Motor neuron (in vitro differentiated cells): ENCODE measurements at regions not wholly inside any gene's neighbourhood (a gene's known extent, or its start where the extent isn't known, plus 50 kb on each side); places are given as distances from the start of the nearest gene placed in this dataset.

Experiments
- ATAC-seq, 8 experiments: fragments of 200-7000 bp; cut with Tn5 transposase; replicated peaks in 6 of 8; 2 replicates each; pipeline ENCODE4 v1.8.0; 2021; ENCODE audit warnings: mild to moderate bottlenecking in 8 of 8, moderate library complexity in 8 of 8
- H3K27ac ChIP-seq, 2 donors: fragments of 250-450 bp; sonication (Bioruptor Pico); 2 replicates each; pipeline ENCODE4 v1.9.0; 2021; ENCODE audit warnings: antibody characterized with exemption in 2 of 2, mild to moderate bottlenecking in 2 of 2, moderate library complexity in 1 of 2
- H3K4me1 ChIP-seq, 2 donors: fragments of 250-450 bp; sonication (Bioruptor Pico); replicated peaks in 1 of 2; 2 replicates each; pipeline ENCODE4 v1.6.1; 2021; ENCODE audit warnings: antibody characterized with exemption in 2 of 2, mild to moderate bottlenecking in 2 of 2, moderate library complexity in 1 of 2
- H3K4me3 ChIP-seq, 5 donors: fragments of 250-450 bp; sonication (Bioruptor Pico); 2 replicates each; pipeline ENCODE4 v1.9.0; 2021; ENCODE audit warnings: antibody characterized with exemption in 5 of 5, mild to moderate bottlenecking in 5 of 5, moderate library complexity in 4 of 5
- WGBS, 10 experiments: fragments of 450-650 bp; shearing (Covaris generic); methylation state at CpG; one replicate each; pipeline ENCODE4 v1.0.0; 2022; 5-methylcytosine and 5-hydroxymethylcytosine counted together
- in situ Hi-C, 9 experiments: fragments of 400-800 bp; cut with MboI; loops; one replicate each; pipeline ENCODE4 v1.15.0; 2021; ENCODE audit warnings: low sequenced_read_pairs in 9 of 9, low pct_unique_long_range_greater_than_20kb in 2 of 9; ENCODE audit not compliant: unreplicated experiment in 9 of 9

GRCh38 chr9:126155756-126156664, 170.6 kb upstream of the MVB12B start:
- H3K4me1 ChIP-seq = peaks cover 42 to 57% of the 10 kb centered on the region in 2 donors
- no peak overlapping the region for H3K4me3 ChIP-seq
- in situ Hi-C loops = no loop called here
- ATAC-seq = no peak
- 29 to 97% (median 89%) methylated on average over 1 to 6 of the region's 19 CpGs; no CpG with 5 or more reads in 3 of the 10 experiments for WGBS, 10 experiments
- H3K27ac ChIP-seq = peak overlapping the region; percentile 32 to 82

DNA sequence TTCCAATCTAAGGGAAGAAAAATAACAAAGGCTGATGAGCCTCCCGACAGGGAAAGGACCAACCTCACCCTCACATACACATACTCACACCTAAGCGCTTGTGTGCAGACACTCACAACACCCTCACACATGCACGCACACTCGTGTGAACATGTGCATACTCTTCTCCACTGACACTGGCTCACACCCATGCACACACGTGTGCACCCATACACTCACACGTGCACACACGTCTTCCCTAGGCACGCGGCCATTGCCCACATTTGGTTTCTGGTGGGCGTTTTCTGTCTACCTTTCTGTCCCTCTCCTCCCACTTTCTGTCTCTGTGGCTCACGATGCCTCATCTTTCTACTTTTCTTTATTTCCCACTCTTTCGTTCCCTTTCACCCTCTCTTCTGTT, 169.7 kb upstream of the MVB12B start:
- WGBS, 10 experiments = 17 to 100% (median 80%) methylated on average over 1 to 10 of the region's 12 CpGs; no CpG with 5 or more reads in 1 of the 10 experiments
- no peak overlapping the region for H3K4me3 ChIP-seq
- ATAC-seq = no peak
- in situ Hi-C loops = no loop called here
- H3K4me1 ChIP-seq = peaks cover 33 to 48% of the 10 kb centered on the region in 2 donors
- H3K27ac ChIP-seq = peak overlapping the region; percentile 32 to 82

GRCh38 chr9:126157423-126157822, 169.2 kb upstream of the MVB12B start:
- peak in 5 of 8 experiments; percentile 81 to 89 (median 87) for ATAC-seq
- H3K27ac ChIP-seq = peak overlapping the region; percentile 32 to 82

GRCh38 chr9:126157826-126158587, 168.6 kb upstream of the MVB12B start:
- H3K27ac ChIP-seq = peak overlapping the region; percentile 32 to 82

More at GRCh38 chr9:126157423-126157822, 169.2 kb upstream of the MVB12B start:
- Histone ChIP-seq H3K4me1 (peaks cover 28 to 46% of the 10 kb centered on the region in 2 donors), H3K4me3 (no peak overlapping the region)
- in situ Hi-C loops = no loop called here
- 7 to 57% (median 25%) methylated on average over 3 to 6 of the region's 10 CpGs; no CpG with 5 or more reads in 5 of the 10 experiments for WGBS, 10 experiments

DNA sequence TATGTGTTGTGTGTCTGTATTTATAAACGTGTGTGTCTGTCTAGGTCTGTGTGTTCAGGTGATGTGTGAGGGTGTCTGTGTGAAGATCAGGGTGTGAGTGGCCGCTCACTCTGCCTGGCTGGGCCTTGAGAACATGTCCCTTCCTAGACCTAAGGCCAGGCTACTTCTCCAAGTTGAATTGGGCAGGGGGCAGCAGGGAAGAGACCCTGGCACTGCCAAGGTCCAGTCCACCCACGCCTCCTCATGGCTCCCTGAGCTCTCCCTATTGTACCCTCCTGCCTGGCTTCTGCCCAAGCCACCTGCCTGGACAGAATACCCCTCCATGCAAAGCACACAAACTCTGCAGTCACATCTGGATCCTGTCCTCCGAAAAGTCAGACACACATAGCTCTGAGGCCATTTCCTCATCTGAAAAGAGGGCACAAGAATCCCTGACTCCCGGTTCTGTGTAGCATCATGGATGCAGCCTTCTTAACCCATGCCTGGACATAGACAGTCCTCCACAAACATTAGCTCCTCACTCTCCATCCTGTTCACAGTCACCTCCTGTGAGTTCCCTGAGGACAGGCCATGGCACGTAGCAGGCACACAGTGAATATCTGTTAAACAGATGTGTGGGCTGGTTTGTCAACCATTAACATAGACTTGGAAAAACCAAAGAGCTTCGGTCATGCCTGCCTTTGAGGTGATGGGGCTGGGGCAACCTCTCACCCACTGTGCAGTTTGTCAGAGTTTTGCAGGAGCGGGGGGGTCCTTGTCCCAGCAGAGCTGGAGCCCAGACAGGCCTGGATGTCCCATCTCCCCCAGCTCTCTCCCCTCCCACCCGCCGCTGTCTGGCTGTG, 167.8 kb upstream of the MVB12B start:
- 56 to 83% (median 80%) methylated on average over 1 to 3 of the region's 10 CpGs; no CpG with 5 or more reads in 4 of the 10 experiments for WGBS, 10 experiments

More at GRCh38 chr9:126157826-126158587, 168.6 kb upstream of the MVB12B start:
- WGBS, 10 experiments = 31 to 100% (median 70%) methylated on average over 1 to 23 of the region's 29 CpGs; no CpG with 5 or more reads in 2 of the 10 experiments
- in situ Hi-C loops = no loop called here
- no peak overlapping the region for H3K4me3 ChIP-seq
- peak in 5 of 8 experiments; percentile 40 to 62 (median 57) for ATAC-seq
- H3K4me1 ChIP-seq = peaks cover 28 to 46% of the 10 kb centered on the region in 2 donors

GRCh38 chr9:126159430-126160060, 167.1 kb upstream of the MVB12B start:
- ATAC-seq = no peak
- H3K4me1 ChIP-seq = peaks cover 21 to 38% of the 10 kb centered on the region in 2 donors
- H3K4me3 ChIP-seq = no peak overlapping the region
- WGBS, 10 experiments = 17 to 100% (median 73%) methylated on average over 1 to 11 of the region's 17 CpGs; no CpG with 5 or more reads in 1 of the 10 experiments
- H3K27ac ChIP-seq = no peak overlapping the region
- in situ Hi-C loops = no loop called here

More for the DNA sequence above, 167.8 kb upstream of the MVB12B start:
- Histone ChIP-seq H3K4me1 (peaks cover 28 to 46% of the 10 kb centered on the region in 2 donors), H3K4me3 (no peak overlapping the region), H3K27ac (peak overlapping the region; percentile 17 to 82)
- in situ Hi-C loops = no loop called here
- ATAC-seq = no peak

DNA sequence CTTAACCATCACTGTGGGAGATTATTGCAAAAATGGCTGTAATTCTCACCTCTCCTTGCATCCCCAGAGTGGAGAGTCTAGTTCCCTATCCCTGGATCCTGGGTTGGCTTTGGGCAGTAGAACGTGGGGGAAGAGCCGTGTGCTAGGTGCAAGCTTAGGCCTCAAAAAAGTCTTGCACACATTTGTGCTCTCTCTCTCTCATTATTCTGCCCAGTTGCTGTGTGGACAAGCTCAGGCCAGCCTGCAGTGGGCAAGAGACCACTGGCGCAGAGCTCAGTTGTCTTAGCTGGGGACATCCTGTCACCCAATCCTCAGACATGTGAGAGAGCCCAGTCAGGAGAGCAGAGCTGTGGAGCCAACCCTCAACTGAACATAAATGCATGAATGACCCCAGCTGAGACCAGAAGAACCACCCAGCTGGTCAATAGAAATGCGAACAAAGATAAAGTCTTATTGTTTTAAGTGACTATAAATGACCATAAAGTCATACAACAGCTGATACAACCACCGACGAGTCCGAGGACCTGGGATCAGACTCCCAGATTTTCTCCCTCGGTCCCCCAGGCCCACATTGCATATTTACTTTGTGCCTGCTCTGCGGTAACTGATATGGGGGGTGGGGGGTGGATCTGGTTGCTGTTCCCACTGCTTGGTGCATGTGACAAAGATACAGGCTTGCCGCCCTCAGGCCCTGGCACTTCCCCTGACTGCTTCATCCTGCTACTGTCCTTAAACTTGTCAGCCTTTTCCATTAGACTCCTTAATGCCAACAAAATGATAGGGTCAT, 166.4 kb upstream of the MVB12B start:
- 64 to 100% (median 83%) methylated on average over 1 to 6 of the region's 10 CpGs for WGBS, 10 experiments
- Histone ChIP-seq H3K4me1 (peaks cover 16 to 31% of the 10 kb centered on the region in 2 donors), H3K4me3 (no peak overlapping the region), H3K27ac (no peak overlapping the region)
- ATAC-seq = no peak
- in situ Hi-C loops = no loop called here

GRCh38 chr9:126160854-126161329, 165.7 kb upstream of the MVB12B start:
- no peak for ATAC-seq
- H3K4me3 ChIP-seq = no peak overlapping the region
- WGBS, 10 experiments = 5 to 96% (median 45%) methylated on average over 1 of the region's 1 CpG; no CpG with 5 or more reads in 3 of the 10 experiments
- in situ Hi-C loops = no loop called here
- H3K27ac ChIP-seq = no peak overlapping the region
- H3K4me1 ChIP-seq = peaks cover 16 to 31% of the 10 kb centered on the region in 2 donors

- WGBS, 10 experiments = 10 to 100% (median 71%) methylated on average over 1 to 6 of the region's 18 CpGs; no CpG with 5 or more reads in 6 of the 10 experiments
- H3K4me3 ChIP-seq = no peak overlapping the region
- H3K4me1 ChIP-seq = peaks cover 6 to 18% of the 10 kb centered on the region in 2 donors
- in situ Hi-C loops = no loop called here
- ATAC-seq = no peak
- H3K27ac ChIP-seq = no peak overlapping the region
These were observed 163.8 kb upstream of the MVB12B start for GRCh38 chr9:126162611-126163381.

DNA sequence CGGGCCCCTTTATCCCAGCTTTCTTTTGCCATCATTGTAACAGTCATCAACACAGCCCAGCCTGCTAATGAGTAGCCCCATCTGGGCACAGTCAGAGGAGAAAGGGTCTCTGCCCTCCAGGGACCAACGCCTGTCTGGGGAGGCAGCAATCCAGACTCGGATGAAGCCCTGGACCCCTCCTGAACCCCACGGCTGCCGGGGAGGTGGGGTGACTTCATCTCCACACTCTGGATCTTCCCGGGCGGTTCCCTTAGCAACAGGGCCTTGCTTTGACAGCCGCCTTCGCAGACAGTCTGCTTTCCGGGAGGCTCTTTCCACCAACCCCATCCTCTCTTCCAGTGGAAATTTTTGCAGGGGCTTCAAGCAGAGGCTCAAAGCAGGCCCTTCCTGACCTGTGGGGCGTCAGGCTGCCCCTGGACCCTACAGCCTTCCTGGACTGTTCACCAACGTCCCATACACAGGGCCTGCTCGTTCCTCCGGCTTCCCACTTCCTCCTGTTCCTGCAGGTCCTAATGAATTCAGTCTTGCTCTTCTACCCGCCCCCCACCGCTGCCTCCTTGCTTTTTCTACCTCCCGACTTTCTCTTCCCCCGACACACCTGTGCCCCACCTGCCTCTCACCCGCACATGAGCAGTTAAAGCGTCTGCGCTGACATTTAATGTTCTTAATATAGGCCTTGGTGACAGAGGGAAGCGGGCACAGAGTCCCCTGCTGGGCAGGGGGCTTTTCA, 161.7 kb upstream of the MVB12B start:
- no peak for ATAC-seq
- no peak overlapping the region for H3K27ac ChIP-seq
- 0 to 84% (median 72%) methylated on average over 1 to 11 of the region's 22 CpGs; no CpG with 5 or more reads in 3 of the 10 experiments for WGBS, 10 experiments

More for the DNA sequence above, 161.7 kb upstream of the MVB12B start:
- in situ Hi-C loops = no loop called here
- Histone ChIP-seq H3K4me3 (no peak overlapping the region), H3K4me1 (peaks cover 0 to 5% of the 10 kb centered on the region in 2 donors)
